Activated CD4-positive, alpha-beta T cell treated with anti-CD3 and anti-CD28 coated beads for 36 hours (primary cell): ENCODE measurements at regions not wholly inside any gene's neighbourhood (a gene's known extent, or its start where the extent isn't known, plus 50 kb on each side); places are given as distances from the start of the nearest gene placed in this dataset.

Source experiments
- ATAC-seq: fragments of 200-7000 bp; cut with Tn5 transposase; one replicate; pipeline ENCODE4 v1.10.0; 2021; ENCODE audit warnings: mild to moderate bottlenecking, moderate library complexity
- CTCF ChIA-PET: fragments of 350-600 bp; sonication (Branson Sonifier 250); formaldehyde crosslinking; loops from one replicate; lab custom pipeline; 2021; ENCODE audit warnings: antibody characterized with exemption; lab: Charles Lee
- POLR2A ChIA-PET: fragments of 350-600 bp; sonication (Branson Sonifier 250); formaldehyde crosslinking; loops from one replicate; lab custom pipeline; 2021; ENCODE audit warnings: antibody characterized with exemption, inconsistent platforms; lab: Charles Lee
- DNase-seq: peaks from one replicate; pipeline ENCODE4 v3.0.0-alpha.2; 2020
- H3K27ac Mint-ChIP-seq: one replicate; pipeline ENCODE4 v1.8.0; 2021; ENCODE audit warnings: mixed read lengths
- H3K27me3 Mint-ChIP-seq: one replicate; pipeline ENCODE4 v1.8.0; 2021; ENCODE audit warnings: mixed read lengths
- H3K36me3 Mint-ChIP-seq: one replicate; pipeline ENCODE4 v1.8.0; 2021; ENCODE audit warnings: low read depth, mixed read lengths
- H3K4me1 Mint-ChIP-seq: one replicate; pipeline ENCODE4 v1.8.0; 2021; ENCODE audit warnings: mixed read lengths
- H3K4me3 Mint-ChIP-seq: one replicate; pipeline ENCODE4 v1.8.0; 2021; ENCODE audit warnings: mild to moderate bottlenecking, moderate library complexity, mixed read lengths
- H3K9me3 Mint-ChIP-seq: one replicate; pipeline ENCODE4 v1.8.0; 2021; ENCODE audit warnings: low read depth, mixed read lengths
- intact Hi-C, 2 experiments: fragments of 100-400 bp; cut with DNase I in 1 of 2; cut with micrococcal nuclease in 1 of 2; formaldehyde crosslinking; loops; one replicate each; pipeline versions ENCODE4 v1.14.2 to v1.15.1; 2022 to 2024; cut with DNase I, micrococcal nuclease

GRCh38 chr9:19595003-19595402 is 186.2 kb downstream of the ACER2 start:
- ChIA-PET POLR2A (no interaction called here), CTCF (no interaction called here)
- no peaks in the 10 kb centered on the region for H3K36me3 Mint-ChIP-seq
- H3K9me3 Mint-ChIP-seq: no peaks in the 10 kb centered on the region
- H3K4me3 Mint-ChIP-seq: no peak overlapping the region
- DNase-seq (no peak), ATAC-seq (no peak)
- peaks cover 8% of the 10 kb centered on the region for H3K27me3 Mint-ChIP-seq
- intact Hi-C loops: no loop called here
- H3K27ac Mint-ChIP-seq: no peak overlapping the region
- H3K4me1 Mint-ChIP-seq: no peaks in the 10 kb centered on the region

GRCh38 chr9:19587678-19588077 is 178.9 kb downstream of the ACER2 start:
- intact Hi-C loops: no loop called here
- Mint-ChIP-seq H3K36me3 (no peaks in the 10 kb centered on the region), H3K9me3 (no peaks in the 10 kb centered on the region), H3K27me3 (peaks cover 4% of the 10 kb centered on the region), H3K4me1 (no peaks in the 10 kb centered on the region), H3K4me3 (no peak overlapping the region), H3K27ac (no peak overlapping the region)
- POLR2A ChIA-PET: no interaction called here
- ATAC-seq (no peak), DNase-seq (no peak)
- CTCF ChIA-PET: interaction anchor here (0.6 to 1.5 kb wide), 2 partner anchors 18 to 96 kb away, joined by 3 to 4 read pairs; no protein-coding TSS in a partner anchor

- no peak overlapping the region for H3K4me3 Mint-ChIP-seq
- no peak overlapping the region for H3K27ac Mint-ChIP-seq
- no peak for ATAC-seq
- no peaks in the 10 kb centered on the region for H3K9me3 Mint-ChIP-seq
- no peak for DNase-seq
- H3K4me1 Mint-ChIP-seq: no peaks in the 10 kb centered on the region
- intact Hi-C loops: no loop called here
- POLR2A ChIA-PET: no interaction called here
- no peaks in the 10 kb centered on the region for H3K36me3 Mint-ChIP-seq
- peaks cover 3% of the 10 kb centered on the region for H3K27me3 Mint-ChIP-seq
- CTCF ChIA-PET: interaction anchor here (0.6 kb wide), 1 partner anchor 773 kb away, joined by 3 read pairs; no protein-coding TSS in a partner anchor
These were observed 175.1 kb downstream of the ACER2 start for GRCh38 chr9:19583890-19584289.

GRCh38 chr9:19577411-19577810 is 168.6 kb downstream of the ACER2 start:
- no peak overlapping the region for H3K27ac Mint-ChIP-seq
- intact Hi-C loops: no loop called here
- no peaks in the 10 kb centered on the region for H3K36me3 Mint-ChIP-seq
- H3K4me3 Mint-ChIP-seq: no peak overlapping the region
- H3K9me3 Mint-ChIP-seq: no peaks in the 10 kb centered on the region
- H3K4me1 Mint-ChIP-seq: no peaks in the 10 kb centered on the region
- ChIA-PET POLR2A (no interaction called here), CTCF (no interaction called here)
- no peak for ATAC-seq
- no peak for DNase-seq
- H3K27me3 Mint-ChIP-seq: peaks cover 9% of the 10 kb centered on the region

GRCh38 chr9:19568946-19569345 is 160.1 kb downstream of the ACER2 start:
- Mint-ChIP-seq H3K9me3 (no peaks in the 10 kb centered on the region), H3K27me3 (peaks cover 3% of the 10 kb centered on the region), H3K4me3 (no peak overlapping the region), H3K36me3 (no peaks in the 10 kb centered on the region), H3K4me1 (no peaks in the 10 kb centered on the region), H3K27ac (no peak overlapping the region)
- POLR2A ChIA-PET: interaction anchor here (0.5 kb wide), 1 partner anchor 24 kb away, joined by 3 read pairs; no protein-coding TSS in a partner anchor
- CTCF ChIA-PET: no interaction called here
- intact Hi-C loops: no loop called here
- ATAC-seq (no peak), DNase-seq (no peak)

- no peaks in the 10 kb centered on the region for H3K9me3 Mint-ChIP-seq
- intact Hi-C loops: no loop called here
- H3K27me3 Mint-ChIP-seq: peaks cover 5% of the 10 kb centered on the region
- no peaks in the 10 kb centered on the region for H3K4me1 Mint-ChIP-seq
- no peak overlapping the region for H3K27ac Mint-ChIP-seq
- no peak for DNase-seq
- ChIA-PET CTCF (no interaction called here), POLR2A (no interaction called here)
- H3K4me3 Mint-ChIP-seq: no peak overlapping the region
- no peak for ATAC-seq
- H3K36me3 Mint-ChIP-seq: no peaks in the 10 kb centered on the region
These were observed 155.7 kb downstream of the ACER2 start for GRCh38 chr9:19564396-19565061.

GRCh38 chr9:19555214-19555613 is 146.4 kb downstream of the ACER2 start:
- Mint-ChIP-seq H3K4me1 (no peaks in the 10 kb centered on the region), H3K27ac (no peak overlapping the region), H3K9me3 (no peaks in the 10 kb centered on the region), H3K36me3 (no peaks in the 10 kb centered on the region), H3K4me3 (no peak overlapping the region), H3K27me3 (peaks cover 3% of the 10 kb centered on the region)
- intact Hi-C loops: no loop called here
- ChIA-PET POLR2A (no interaction called here), CTCF (no interaction called here)
- ATAC-seq (no peak), DNase-seq (no peak)

GRCh38 chr9:19554529-19554928 is 145.7 kb downstream of the ACER2 start:
- no peak overlapping the region for H3K27ac Mint-ChIP-seq
- H3K4me3 Mint-ChIP-seq: no peak overlapping the region

GRCh38 chr9:19553441-19553840 is 144.6 kb downstream of the ACER2 start:
- ChIA-PET CTCF (interaction anchor here (0.8 kb wide), 1 partner anchor 152 kb away, joined by 4 read pairs; no protein-coding TSS in a partner anchor), POLR2A (no interaction called here)
- DNase-seq (no peak), ATAC-seq (no peak)
- Mint-ChIP-seq H3K9me3 (no peaks in the 10 kb centered on the region), H3K4me1 (no peaks in the 10 kb centered on the region), H3K36me3 (no peaks in the 10 kb centered on the region), H3K27ac (no peak overlapping the region), H3K4me3 (no peak overlapping the region), H3K27me3 (peaks cover 5% of the 10 kb centered on the region)
- intact Hi-C loops: no loop called here

More at GRCh38 chr9:19554529-19554928, 145.7 kb downstream of the ACER2 start:
- intact Hi-C loops: no loop called here
- H3K36me3 Mint-ChIP-seq: no peaks in the 10 kb centered on the region
- DNase-seq: no peak
- no peaks in the 10 kb centered on the region for H3K4me1 Mint-ChIP-seq
- ChIA-PET POLR2A (no interaction called here), CTCF (no interaction called here)
- H3K27me3 Mint-ChIP-seq: peaks cover 3% of the 10 kb centered on the region
- ATAC-seq: no peak
- H3K9me3 Mint-ChIP-seq: no peaks in the 10 kb centered on the region

- ChIA-PET CTCF (no interaction called here), POLR2A (no interaction called here)
- H3K36me3 Mint-ChIP-seq: no peaks in the 10 kb centered on the region
These were observed 143.7 kb downstream of the ACER2 start for GRCh38 chr9:19552282-19553105.

GRCh38 chr9:19551124-19551929 is 142.5 kb downstream of the ACER2 start:
- DNase-seq: no peak
- ChIA-PET POLR2A (no interaction called here), CTCF (interaction anchor here (0.8 to 1.1 kb wide), 2 partner anchors 21 to 204 kb away, joined by 3 read pairs; no protein-coding TSS in a partner anchor)
- intact Hi-C loops: no loop called here
- H3K36me3 Mint-ChIP-seq: no peaks in the 10 kb centered on the region
- H3K9me3 Mint-ChIP-seq: no peaks in the 10 kb centered on the region
- H3K4me1 Mint-ChIP-seq: no peaks in the 10 kb centered on the region
- H3K27me3 Mint-ChIP-seq: peaks cover 5% of the 10 kb centered on the region
- ATAC-seq: no peak
- H3K27ac Mint-ChIP-seq: no peak overlapping the region
- no peak overlapping the region for H3K4me3 Mint-ChIP-seq

More at GRCh38 chr9:19552282-19553105, 143.7 kb downstream of the ACER2 start:
- ATAC-seq (no peak), DNase-seq (no peak)
- H3K27ac Mint-ChIP-seq: no peak overlapping the region
- H3K4me1 Mint-ChIP-seq: no peaks in the 10 kb centered on the region
- H3K4me3 Mint-ChIP-seq: no peak overlapping the region
- intact Hi-C loops: no loop called here
- peaks cover 5% of the 10 kb centered on the region for H3K27me3 Mint-ChIP-seq
- H3K9me3 Mint-ChIP-seq: no peaks in the 10 kb centered on the region
